ENCODE measurements at regions not wholly inside any gene's neighbourhood (a gene's known extent, or its start where the extent isn't known, plus 50 kb on each side); places are given as distances from the start of the nearest gene placed in this dataset.

DNA sequence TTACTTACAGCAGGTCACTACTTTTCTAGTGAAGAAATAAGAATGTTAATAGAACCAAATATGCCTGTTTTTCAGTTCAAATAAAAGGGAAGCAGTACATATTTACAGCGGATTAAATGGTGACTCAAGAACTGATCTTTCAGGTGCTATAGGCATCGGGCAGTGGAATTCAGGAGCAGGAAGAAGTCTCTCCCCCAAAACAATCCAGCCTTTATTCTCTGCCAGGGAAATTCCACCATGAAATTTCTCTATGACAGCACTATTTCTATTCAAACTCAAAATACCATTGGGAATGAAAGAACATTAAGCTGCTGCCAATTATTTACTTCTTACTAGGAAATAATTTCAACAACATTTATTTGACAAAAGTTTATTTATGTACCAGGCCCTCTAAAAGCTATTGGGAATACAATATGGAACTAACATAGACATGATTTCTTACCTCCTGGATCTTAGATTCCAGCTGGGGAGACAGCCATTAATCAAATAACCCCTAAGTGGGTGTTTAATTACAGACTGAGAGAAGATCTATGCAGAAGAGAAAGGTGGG, 60.3 kb upstream of the KRR1 start:
- ATAC-seq: peak; percentile 85
- intact Hi-C loops (cut with DNase I): no loop called here
- WGBS, 2 donors: 48 to 60% methylated on average over 2 of the region's 2 CpGs

DNA sequence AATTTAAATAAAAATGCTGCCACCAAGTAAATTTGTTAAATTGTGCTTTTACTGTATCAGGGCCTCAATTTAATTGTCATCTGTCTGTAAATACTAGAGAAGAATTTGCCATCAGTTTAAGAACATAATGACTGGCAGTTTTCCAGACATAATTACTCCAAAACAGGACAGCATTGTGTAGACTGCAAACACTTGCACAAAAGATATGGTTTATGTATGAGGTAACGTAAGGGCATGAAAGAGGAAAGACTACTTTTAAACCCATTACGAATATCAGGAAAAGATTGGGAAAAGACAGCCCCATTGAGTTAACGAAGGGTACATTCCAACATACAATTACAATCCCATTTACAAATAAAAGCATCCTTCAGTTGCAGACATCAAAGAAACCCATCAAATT, 59.8 kb upstream of the KRR1 start:
- Histone ChIP-seq H3K27me3 (no peaks in the 10 kb centered on the region), H3K4me1 (no peaks in the 10 kb centered on the region), H3K27ac (peak overlapping the region in 2 of 4 donors; percentile 30 to 66), H3K36me3 (replicated peaks in 1 of 2; ENCODE audit: insufficient read depth in 1 of 2, low read depth in 2 of 2) (no peaks in the 10 kb centered on the region), H3K9me3 (no peaks in the 10 kb centered on the region), H3K4me3 (no peak overlapping the region)
- WGBS, 2 donors: 58 to 60% methylated on average over 3 of the region's 3 CpGs
- DNase-seq (no peak), ATAC-seq (peak; percentile 45)
- intact Hi-C loops (cut with DNase I): no loop called here
- no peak for TF ChIP-seq POLR2A (IDR thresholded peaks at IDR 0.05)
- TF ChIP-seq, protein P1, sequence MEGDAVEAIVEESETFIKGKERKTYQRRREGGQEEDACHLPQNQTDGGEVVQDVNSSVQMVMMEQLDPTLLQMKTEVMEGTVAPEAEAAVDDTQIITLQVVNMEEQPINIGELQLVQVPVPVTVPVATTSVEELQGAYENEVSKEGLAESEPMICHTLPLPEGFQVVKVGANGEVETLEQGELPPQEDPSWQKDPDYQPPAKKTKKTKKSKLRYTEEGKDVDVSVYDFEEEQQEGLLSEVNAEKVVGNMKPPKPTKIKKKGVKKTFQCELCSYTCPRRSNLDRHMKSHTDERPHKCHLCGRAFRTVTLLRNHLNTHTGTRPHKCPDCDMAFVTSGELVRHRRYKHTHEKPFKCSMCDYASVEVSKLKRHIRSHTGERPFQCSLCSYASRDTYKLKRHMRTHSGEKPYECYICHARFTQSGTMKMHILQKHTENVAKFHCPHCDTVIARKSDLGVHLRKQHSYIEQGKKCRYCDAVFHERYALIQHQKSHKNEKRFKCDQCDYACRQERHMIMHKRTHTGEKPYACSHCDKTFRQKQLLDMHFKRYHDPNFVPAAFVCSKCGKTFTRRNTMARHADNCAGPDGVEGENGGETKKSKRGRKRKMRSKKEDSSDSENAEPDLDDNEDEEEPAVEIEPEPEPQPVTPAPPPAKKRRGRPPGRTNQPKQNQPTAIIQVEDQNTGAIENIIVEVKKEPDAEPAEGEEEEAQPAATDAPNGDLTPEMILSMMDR (IDR thresholded peaks at IDR 0.05): no peak

More for the DNA sequence above, 60.3 kb upstream of the KRR1 start:
- TF ChIP-seq, protein P1 (IDR thresholded peaks at IDR 0.05): no peak
- Histone ChIP-seq H3K4me3 (no peak overlapping the region), H3K4me1 (no peaks in the 10 kb centered on the region), H3K9me3 (no peaks in the 10 kb centered on the region), H3K36me3 (replicated peaks in 1 of 2; ENCODE audit: insufficient read depth in 1 of 2, low read depth in 2 of 2) (no peaks in the 10 kb centered on the region), H3K27me3 (no peaks in the 10 kb centered on the region), H3K27ac (peak overlapping the region in 2 of 4 donors; percentile 44 to 66)
- DNase-seq: peak in 1 of 4 donors; percentile 7

DNA sequence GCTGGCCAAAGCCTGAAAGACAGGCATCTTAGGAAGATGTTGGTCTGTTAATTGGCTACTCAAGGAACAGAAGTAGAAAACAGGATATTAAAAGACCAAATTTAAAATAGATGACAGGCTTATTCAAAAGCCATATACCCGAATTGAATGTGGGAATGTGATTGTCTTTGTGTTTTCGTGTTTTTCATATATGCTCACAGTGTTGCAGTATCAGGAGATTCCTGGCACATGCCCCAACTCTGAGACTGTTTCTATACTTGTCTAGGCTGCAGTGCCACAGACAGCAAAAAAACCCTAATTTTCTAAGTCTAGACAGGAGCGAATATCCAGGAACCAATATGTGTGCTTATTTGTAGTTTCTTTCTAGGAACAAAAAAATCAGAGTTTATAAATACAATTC, 57.4 kb upstream of the KRR1 start:
- Histone ChIP-seq H3K9me3 (no peaks in the 10 kb centered on the region), H3K27ac (no peak overlapping the region), H3K4me1 (no peaks in the 10 kb centered on the region), H3K4me3 (no peak overlapping the region), H3K27me3 (no peaks in the 10 kb centered on the region), H3K36me3 (replicated peaks in 1 of 2; ENCODE audit: insufficient read depth in 1 of 2, low read depth in 2 of 2) (no peaks in the 10 kb centered on the region)
- TF ChIP-seq, protein P1 (IDR thresholded peaks at IDR 0.05): no peak
- TF ChIP-seq POLR2A (IDR thresholded peaks at IDR 0.05): no peak
- ATAC-seq: no peak
- DNase-seq: no peak
- WGBS, 2 donors: 91 to 94% methylated on average over 3 of the region's 3 CpGs
- intact Hi-C loops (cut with DNase I): no loop called here

DNA sequence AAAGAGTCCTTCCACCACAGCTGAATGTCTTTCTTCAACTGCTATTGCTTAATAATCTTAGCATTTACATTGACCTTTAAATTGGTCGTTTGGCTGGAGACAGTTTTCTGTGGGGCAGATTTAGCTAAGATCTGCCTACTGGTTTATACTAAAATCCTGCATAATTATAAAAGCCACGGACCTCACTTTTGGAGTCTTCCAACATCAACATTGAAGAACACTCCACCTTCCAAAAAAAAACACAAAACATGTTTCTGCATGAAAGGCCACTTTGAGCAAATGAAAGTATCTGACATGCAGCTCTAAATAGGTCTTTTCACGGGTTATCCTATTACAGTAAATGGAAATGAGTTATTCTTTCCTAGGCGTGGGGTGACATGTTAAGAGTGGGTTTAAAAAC, 57.0 kb upstream of the KRR1 start:
- Histone ChIP-seq H3K4me1 (no peaks in the 10 kb centered on the region), H3K27ac (no peak overlapping the region), H3K36me3 (replicated peaks in 1 of 2; ENCODE audit: insufficient read depth in 1 of 2, low read depth in 2 of 2) (no peaks in the 10 kb centered on the region), H3K4me3 (no peak overlapping the region), H3K9me3 (no peaks in the 10 kb centered on the region), H3K27me3 (no peaks in the 10 kb centered on the region)
- ATAC-seq (no peak), DNase-seq (no peak)
- TF ChIP-seq, protein P1 (IDR thresholded peaks at IDR 0.05): no peak
- no peak for TF ChIP-seq POLR2A (IDR thresholded peaks at IDR 0.05)
- intact Hi-C loops (cut with DNase I): no loop called here
- 69 to 78% methylated on average over 4 of the region's 4 CpGs for WGBS, 2 donors

DNA sequence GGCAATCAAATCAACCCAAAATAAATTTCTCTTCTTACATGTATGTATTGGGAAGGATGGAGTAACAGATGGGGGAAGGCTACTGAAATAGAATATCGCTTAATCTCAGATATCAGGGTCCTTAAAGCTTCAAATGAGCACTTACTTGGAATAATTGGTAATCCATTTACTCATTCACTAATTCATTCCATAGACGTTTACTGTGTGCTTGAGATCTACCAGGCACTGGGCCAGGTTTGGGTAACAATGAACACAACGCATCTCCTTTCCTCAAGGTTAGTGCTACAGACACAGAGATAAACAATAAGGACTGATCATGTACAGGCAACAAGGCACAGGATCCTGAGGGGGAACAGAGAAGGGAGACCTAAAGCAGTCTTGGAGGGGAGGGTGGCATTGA, 54.4 kb upstream of the KRR1 start:
- Histone ChIP-seq H3K4me1 (no peaks in the 10 kb centered on the region), H3K27me3 (no peaks in the 10 kb centered on the region), H3K27ac (no peak overlapping the region), H3K9me3 (no peaks in the 10 kb centered on the region), H3K4me3 (no peak overlapping the region), H3K36me3 (replicated peaks in 1 of 2; ENCODE audit: insufficient read depth in 1 of 2, low read depth in 2 of 2) (no peaks in the 10 kb centered on the region)
- intact Hi-C loops (cut with DNase I): no loop called here
- TF ChIP-seq POLR2A (IDR thresholded peaks at IDR 0.05): no peak
- TF ChIP-seq, protein P1 (IDR thresholded peaks at IDR 0.05): no peak
- 81 to 90% methylated on average over 3 of the region's 3 CpGs for WGBS, 2 donors
- ATAC-seq (no peak), DNase-seq (no peak)

All from body of pancreas (tissue), 4 donors.